GM19438 (cell line): ENCODE measurements at regions not wholly inside any gene's neighbourhood (a gene's known extent, or its start where the extent isn't known, plus 50 kb on each side); places are given as distances from the start of the nearest gene placed in this dataset.
A peak's percentile ranks its signal among the peaks of the same experiment; 100 is the strongest.

Experiments used
- ATAC-seq: cut with Tn5 transposase; IDR thresholded peaks from one replicate; pipeline ENCODE4 v1.9.1; 2021; ENCODE audit warnings: low read depth; ENCODE audit not compliant: unreplicated experiment

- ATAC-seq, result no peak
Observed at GRCh38 chr5:118778941-118779340, 209.4 kb downstream of the DTWD2 start.

GRCh38 chr5:118777189-118777736 lies 211.1 kb downstream of the DTWD2 start:
- ATAC-seq, result no peak

GRCh38 chr5:118776755-118777154 lies 211.6 kb downstream of the DTWD2 start:
- no peak for ATAC-seq

GRCh38 chr5:118775790-118776499 lies 212.4 kb downstream of the DTWD2 start:
- ATAC-seq, result peak; percentile 70

- ATAC-seq, result no peak
Observed at GRCh38 chr5:118768607-118769175, 219.7 kb downstream of the DTWD2 start.

- no peak for ATAC-seq
Observed at GRCh38 chr5:118762291-118762690, 226.1 kb downstream of the DTWD2 start.

- ATAC-seq, result no peak
Observed at GRCh38 chr5:118761814-118762213, 226.5 kb downstream of the DTWD2 start.

GRCh38 chr5:118752969-118753368 lies 235.4 kb downstream of the DTWD2 start:
- ATAC-seq, result no peak

- no peak for ATAC-seq
Observed at GRCh38 chr5:118736396-118736795, 252.0 kb downstream of the DTWD2 start.

GRCh38 chr5:118733394-118733793 lies 255.0 kb downstream of the DTWD2 start:
- no peak for ATAC-seq

- ATAC-seq, result no peak
Observed at GRCh38 chr5:118728191-118728590, 260.2 kb downstream of the DTWD2 start.

GRCh38 chr5:118726891-118727290 lies 261.5 kb downstream of the DTWD2 start:
- ATAC-seq, result no peak

- peak; percentile 82 for ATAC-seq
Observed at GRCh38 chr5:118723021-118723338, 265.4 kb downstream of the DTWD2 start.

GRCh38 chr5:118722122-118723020 lies 266.0 kb downstream of the DTWD2 start:
- ATAC-seq, result peak; percentile 53

GRCh38 chr5:118711727-118712126 lies 276.6 kb downstream of the DTWD2 start:
- no peak for ATAC-seq

- ATAC-seq, result no peak
Observed at GRCh38 chr5:118705959-118706667, 282.2 kb downstream of the DTWD2 start.

- ATAC-seq, result no peak
Observed at GRCh38 chr5:118703241-118703640, 285.1 kb downstream of the DTWD2 start.

- no peak for ATAC-seq
Observed at GRCh38 chr5:118701791-118702190, 286.6 kb downstream of the DTWD2 start.

- ATAC-seq, result no peak
Observed at GRCh38 chr5:118700510-118700909, 287.8 kb downstream of the DTWD2 start.

GRCh38 chr5:118698774-118699173 lies 289.6 kb downstream of the DTWD2 start:
- ATAC-seq, result no peak

GRCh38 chr5:118696076-118696475 lies 292.3 kb downstream of the DTWD2 start:
- no peak for ATAC-seq
